Heart left ventricle (tissue), 13 donors: ENCODE measurements at regions not wholly inside any gene's neighbourhood (a gene's known extent, or its start where the extent isn't known, plus 50 kb on each side); places are given as distances from the start of the nearest gene placed in this dataset.

ENCODE experiments used
- CTCF ChIP-seq, 12 donors: fragments of 200-600 bp; sonication (generic) in 4 of 12; IDR thresholded peaks; one replicate each; pipeline versions ENCODE4 v1.5.0 to v1.8.0; 2018 to 2022; ENCODE audit warnings: antibody characterized with exemption in 12 of 12, mild to moderate bottlenecking in 5 of 12
- POLR2A ChIP-seq, 2 donors: fragments of 450-650 bp; IDR thresholded peaks; one replicate each; pipeline ENCODE4 v1.6.1; 2017; ENCODE audit warnings: antibody characterized with exemption in 2 of 2, mild to moderate bottlenecking in 2 of 2, moderate library complexity in 2 of 2
- donor health status: ischemic (EF 13 %, LVEDD 7.1; RV severe dilation, severe dysfunction).
- donor health status: DM: no; HTN: yes; CAD: no.
- donor health status: DM: no; HTN: no; CAD: no.
- donor health status: ischemic (EF 25% LVEDD 6.9; RV normal size, moderate dysfunction).
- donor health status: ischemic (EF 25% LVEDD 5.7; RV mildly dilated, moderate dysfunction).
- donor health status: ischemic (EF 35%, LVEDD 5.7; RV mildly dilated, moderate dysfunction).
- donor health status: nonischemic (EF 11% LVEDD 7.7; RV severe dilation, severe dysfunction).
- donor health status: DM: yes; HTN: yes; CAD: no.
- donor health status: PGD.
- donor health status: ischemic (EF 29% LVEDD 5.4; RV normal size, mild dysfunction).
- donor health status: nonischemic (EF 23%, LVEDD 6.1; RV moderate dilation, normal function).

GRCh38 chr6:40759264-40759663, 172.1 kb upstream of the LRFN2 start:
- TF ChIP-seq CTCF (IDR thresholded peaks at IDR 0.05) (no peak), POLR2A (IDR thresholded peaks at IDR 0.05) (no peak)
